Activated CD4-positive, alpha-beta T cell treated with anti-CD3 and anti-CD28 coated beads, Interleukin-2, amount 10 ng/mL, durations not matched to agents 24 days and 14 days (primary cell): ENCODE measurements at regions not wholly inside any gene's neighbourhood (a gene's known extent, or its start where the extent isn't known, plus 50 kb on each side); places are given as distances from the start of the nearest gene placed in this dataset.

Experiments used
- DNase-seq: peaks from one replicate; pipeline ENCODE4 v3.0.0; 2022
- H3K27ac Mint-ChIP-seq: one replicate; pipeline ENCODE4 v1.8.0; 2022; ENCODE audit warnings: mild to moderate bottlenecking, mixed read lengths
- H3K27me3 Mint-ChIP-seq: one replicate; pipeline ENCODE4 v1.8.0; 2022; ENCODE audit warnings: mixed read lengths
- H3K36me3 Mint-ChIP-seq: one replicate; pipeline ENCODE4 v1.8.0; 2022; ENCODE audit warnings: low read depth, mild to moderate bottlenecking, mixed read lengths
- H3K4me1 Mint-ChIP-seq: one replicate; pipeline ENCODE4 v1.8.0; 2021; ENCODE audit warnings: mixed read lengths
- H3K4me3 Mint-ChIP-seq: one replicate; pipeline ENCODE4 v1.8.0; 2022; ENCODE audit warnings: mild to moderate bottlenecking, moderate library complexity, mixed read lengths
- H3K9me3 Mint-ChIP-seq: one replicate; pipeline ENCODE4 v1.8.0; 2021; ENCODE audit warnings: mixed read lengths
- intact Hi-C: fragments of 100-400 bp; cut with micrococcal nuclease; formaldehyde crosslinking; loops from one replicate; pipeline ENCODE4 v1.15.1; 2023

DNA sequence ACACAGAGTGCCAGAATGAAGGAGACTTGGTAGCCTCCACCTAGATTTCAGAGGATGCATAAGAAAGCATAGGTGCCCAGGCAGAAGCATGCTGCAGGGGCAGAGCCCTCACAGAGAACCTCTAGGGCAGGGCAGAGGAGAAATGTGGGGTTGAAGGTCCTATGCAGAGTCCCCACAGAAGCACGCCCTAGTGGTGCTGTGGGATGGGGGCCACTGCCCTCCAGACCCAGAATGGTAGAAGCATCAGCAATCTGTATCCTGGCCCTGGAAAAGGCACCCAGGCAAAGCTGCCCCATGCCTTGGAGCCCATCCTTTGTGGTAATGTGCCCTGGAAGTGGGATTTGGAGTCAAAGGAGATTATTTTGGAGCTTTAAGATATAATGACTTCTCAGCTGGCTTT lies 992.9 kb upstream of the PABPC4L start:
- Mint-ChIP-seq H3K27ac (no peak overlapping the region), H3K36me3 (no peaks in the 10 kb centered on the region), H3K27me3 (no peaks in the 10 kb centered on the region), H3K9me3 (no peaks in the 10 kb centered on the region), H3K4me3 (no peak overlapping the region), H3K4me1 (no peaks in the 10 kb centered on the region)
- no peak for DNase-seq
- intact Hi-C loops, result no loop called here

DNA sequence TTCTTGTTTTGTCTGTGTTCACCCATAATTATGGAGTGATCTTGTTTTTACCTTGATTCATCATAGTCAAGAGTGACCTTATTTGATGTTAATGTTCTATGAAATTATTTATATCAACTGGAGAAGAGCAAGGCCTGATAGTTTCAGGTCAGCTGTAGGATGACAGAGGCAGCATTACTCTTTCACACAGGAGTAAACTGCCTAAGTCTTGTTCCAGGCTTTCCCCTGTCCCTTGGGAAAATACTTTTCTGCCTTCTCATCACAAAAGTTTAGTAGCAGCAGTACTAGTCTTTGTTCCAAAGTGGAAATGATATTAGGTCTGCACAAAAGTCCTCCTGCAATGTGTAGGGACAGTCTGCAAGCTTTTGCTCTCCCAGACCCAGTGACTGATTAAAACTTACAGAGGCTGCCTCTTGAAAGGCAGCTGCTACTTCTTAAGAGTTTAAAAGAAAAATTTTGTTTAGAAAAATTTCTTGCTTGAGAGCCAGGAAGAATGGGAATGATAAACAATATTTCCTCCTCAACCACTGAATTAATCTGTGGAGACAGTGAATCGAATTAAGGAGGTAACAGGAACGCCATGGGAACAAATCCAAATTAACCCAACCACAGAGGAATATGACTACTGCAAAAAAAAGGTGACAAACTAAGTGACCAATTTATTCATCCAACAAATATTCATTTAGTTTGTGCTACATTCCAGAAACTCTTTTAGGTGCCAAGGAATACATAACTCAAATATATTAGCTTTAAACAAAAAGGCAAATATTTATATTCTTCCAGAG lies 991.4 kb upstream of the PABPC4L start:
- Mint-ChIP-seq H3K4me1 (no peaks in the 10 kb centered on the region), H3K4me3 (no peak overlapping the region), H3K36me3 (no peaks in the 10 kb centered on the region), H3K27me3 (no peaks in the 10 kb centered on the region), H3K9me3 (no peaks in the 10 kb centered on the region), H3K27ac (no peak overlapping the region)
- DNase-seq, result no peak
- intact Hi-C loops, result no loop called here

DNA sequence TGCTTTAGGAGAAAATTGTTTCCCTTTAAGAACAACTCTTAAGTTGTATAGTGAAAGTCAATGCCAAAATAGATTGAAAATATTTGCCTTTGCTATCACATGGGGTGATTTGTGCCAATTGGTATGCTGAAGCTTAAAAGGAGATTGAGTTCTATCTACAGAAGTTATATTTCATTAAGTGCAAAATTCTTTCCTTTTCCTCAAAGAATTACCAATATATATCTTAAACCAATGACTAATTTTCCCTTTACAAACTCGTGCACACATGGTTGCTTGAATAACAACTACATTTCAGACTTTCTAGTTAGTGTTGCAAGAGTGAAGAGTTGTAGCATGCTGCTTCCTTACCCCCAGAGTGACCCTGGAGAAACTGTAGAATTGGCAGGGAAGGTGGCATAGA lies 990.0 kb upstream of the PABPC4L start:
- H3K4me1 Mint-ChIP-seq, result no peaks in the 10 kb centered on the region
- no peak overlapping the region for H3K27ac Mint-ChIP-seq
- no peak overlapping the region for H3K4me3 Mint-ChIP-seq
- intact Hi-C loops, result no loop called here
- no peak for DNase-seq
- H3K9me3 Mint-ChIP-seq, result no peaks in the 10 kb centered on the region
- no peaks in the 10 kb centered on the region for H3K27me3 Mint-ChIP-seq
- no peaks in the 10 kb centered on the region for H3K36me3 Mint-ChIP-seq

GRCh38 chr4:135186002-135186401 lies 984.4 kb upstream of the PABPC4L start:
- DNase-seq, result no peak
- Mint-ChIP-seq H3K4me1 (no peaks in the 10 kb centered on the region), H3K27ac (no peak overlapping the region), H3K9me3 (peaks cover 5% of the 10 kb centered on the region), H3K36me3 (no peaks in the 10 kb centered on the region), H3K4me3 (no peak overlapping the region), H3K27me3 (no peaks in the 10 kb centered on the region)
- intact Hi-C loops, result no loop called here

DNA sequence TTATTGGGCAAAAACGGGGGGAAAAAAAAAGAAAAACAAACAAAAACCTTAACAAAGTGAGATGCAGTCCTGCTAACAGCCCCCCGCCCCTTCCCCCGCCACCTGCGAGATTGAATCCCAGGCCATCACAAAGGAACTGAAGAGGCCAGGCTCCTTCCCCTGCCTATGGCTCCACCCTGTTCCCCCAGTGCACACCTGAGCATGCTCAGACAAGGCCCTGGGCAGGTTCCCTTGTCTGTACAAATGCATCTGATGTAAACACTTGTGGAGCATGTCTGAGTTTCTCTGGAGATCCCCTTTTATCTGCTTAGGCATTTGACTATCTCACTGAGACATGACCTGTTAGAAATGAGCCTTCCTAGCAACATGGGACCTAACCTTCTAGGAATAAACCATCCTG lies 983.7 kb upstream of the PABPC4L start:
- DNase-seq, result no peak
- Mint-ChIP-seq H3K4me3 (no peak overlapping the region), H3K36me3 (no peaks in the 10 kb centered on the region), H3K9me3 (peaks cover 5% of the 10 kb centered on the region), H3K27me3 (no peaks in the 10 kb centered on the region), H3K27ac (no peak overlapping the region), H3K4me1 (no peaks in the 10 kb centered on the region)
- intact Hi-C loops, result no loop called here

DNA sequence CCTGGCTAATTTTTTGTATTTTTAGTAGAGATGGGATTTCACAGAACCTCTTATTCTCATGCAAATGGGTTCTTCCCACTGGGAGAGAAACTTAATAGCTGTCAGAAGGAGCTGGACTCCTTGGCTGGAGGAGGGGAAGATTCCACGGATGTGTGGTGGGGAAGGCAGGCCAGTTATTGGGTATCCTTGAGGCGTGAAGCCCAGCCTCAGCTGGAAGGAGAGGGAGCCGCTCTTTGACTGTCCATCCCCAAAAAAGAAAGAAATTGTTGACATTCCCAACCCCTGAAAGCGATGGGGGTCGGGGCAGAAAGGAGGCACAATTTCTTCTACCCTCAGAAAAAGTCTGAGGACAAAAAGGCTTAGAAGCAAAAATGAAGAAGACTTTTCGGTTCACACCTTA lies 983.1 kb upstream of the PABPC4L start:
- Mint-ChIP-seq H3K27ac (no peak overlapping the region), H3K4me3 (no peak overlapping the region), H3K4me1 (no peaks in the 10 kb centered on the region), H3K27me3 (no peaks in the 10 kb centered on the region), H3K36me3 (no peaks in the 10 kb centered on the region), H3K9me3 (peaks cover 5% of the 10 kb centered on the region)
- DNase-seq, result no peak
- intact Hi-C loops, result no loop called here

GRCh38 chr4:135177321-135177720 lies 975.7 kb upstream of the PABPC4L start:
- no peaks in the 10 kb centered on the region for H3K27me3 Mint-ChIP-seq
- H3K9me3 Mint-ChIP-seq, result no peaks in the 10 kb centered on the region
- H3K4me3 Mint-ChIP-seq, result no peak overlapping the region
- H3K27ac Mint-ChIP-seq, result no peak overlapping the region
- no peaks in the 10 kb centered on the region for H3K4me1 Mint-ChIP-seq
- no peaks in the 10 kb centered on the region for H3K36me3 Mint-ChIP-seq
- no peak for DNase-seq
- intact Hi-C loops, result no loop called here

DNA sequence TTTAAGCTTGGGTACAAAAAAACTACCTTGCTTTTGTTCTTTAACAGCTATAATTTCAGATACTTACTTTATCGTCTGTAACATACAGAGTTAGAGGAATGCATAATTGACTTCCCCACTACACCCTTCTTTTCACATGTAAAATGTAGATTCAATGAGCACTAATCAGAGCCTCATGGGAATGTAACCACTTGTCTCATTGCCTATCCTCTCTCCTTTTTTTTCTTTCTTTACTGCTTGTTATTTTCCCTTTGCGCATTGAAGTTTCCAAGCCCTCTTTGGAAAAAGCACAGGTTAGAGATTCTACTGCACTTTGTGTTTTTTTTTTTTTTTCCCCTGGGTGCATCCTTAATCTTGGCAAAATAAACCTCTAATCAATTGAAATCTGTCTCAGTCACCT lies 965.1 kb upstream of the PABPC4L start:
- Mint-ChIP-seq H3K27me3 (no peaks in the 10 kb centered on the region), H3K4me3 (no peak overlapping the region), H3K27ac (no peak overlapping the region), H3K36me3 (no peaks in the 10 kb centered on the region), H3K9me3 (no peaks in the 10 kb centered on the region), H3K4me1 (no peaks in the 10 kb centered on the region)
- DNase-seq, result no peak
- intact Hi-C loops, result no loop called here

DNA sequence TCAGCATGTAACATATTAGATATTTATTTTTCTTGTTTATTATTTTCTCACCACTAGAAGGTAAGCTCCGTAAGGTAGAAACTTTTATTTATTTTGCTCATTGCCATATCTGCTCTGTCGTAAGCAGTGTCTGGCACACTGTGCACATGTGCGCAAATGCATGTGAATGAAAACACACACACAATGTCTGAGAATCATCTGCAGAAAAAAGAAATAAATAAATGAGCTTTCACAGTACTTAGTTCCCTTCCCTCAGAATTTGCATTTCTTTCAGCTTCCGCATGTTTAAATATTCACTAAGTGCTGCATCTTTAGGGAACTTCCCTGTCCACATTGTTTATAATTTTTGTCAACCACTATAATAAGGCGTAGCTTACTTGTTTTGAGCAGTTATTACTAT lies 963.0 kb upstream of the PABPC4L start:
- H3K9me3 Mint-ChIP-seq, result no peaks in the 10 kb centered on the region

DNA sequence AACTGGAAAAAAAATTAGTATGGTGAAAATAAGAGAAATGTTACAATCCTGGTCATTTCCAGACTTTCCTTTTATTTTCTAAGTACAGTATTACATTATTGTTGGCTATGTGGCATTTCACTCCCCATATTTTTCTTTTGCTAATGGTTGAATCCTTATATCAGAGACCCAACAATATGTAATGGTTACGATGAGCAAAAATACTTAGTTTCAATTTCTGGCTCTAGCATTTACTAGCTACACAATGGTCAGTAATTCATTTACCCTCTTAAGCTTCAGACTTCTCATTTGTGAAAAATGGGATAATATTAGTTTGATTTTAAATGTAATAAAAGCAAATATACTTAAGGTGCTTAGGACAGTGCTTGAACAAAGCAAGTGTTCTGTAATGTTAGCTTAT lies 942.9 kb upstream of the PABPC4L start:
- Mint-ChIP-seq H3K36me3 (no peaks in the 10 kb centered on the region), H3K27ac (no peak overlapping the region)

More for the DNA sequence above, 963.0 kb upstream of the PABPC4L start:
- DNase-seq, result no peak
- intact Hi-C loops, result no loop called here
- H3K36me3 Mint-ChIP-seq, result no peaks in the 10 kb centered on the region
- H3K4me3 Mint-ChIP-seq, result no peak overlapping the region
- no peaks in the 10 kb centered on the region for H3K4me1 Mint-ChIP-seq
- H3K27ac Mint-ChIP-seq, result no peak overlapping the region
- no peaks in the 10 kb centered on the region for H3K27me3 Mint-ChIP-seq

DNA sequence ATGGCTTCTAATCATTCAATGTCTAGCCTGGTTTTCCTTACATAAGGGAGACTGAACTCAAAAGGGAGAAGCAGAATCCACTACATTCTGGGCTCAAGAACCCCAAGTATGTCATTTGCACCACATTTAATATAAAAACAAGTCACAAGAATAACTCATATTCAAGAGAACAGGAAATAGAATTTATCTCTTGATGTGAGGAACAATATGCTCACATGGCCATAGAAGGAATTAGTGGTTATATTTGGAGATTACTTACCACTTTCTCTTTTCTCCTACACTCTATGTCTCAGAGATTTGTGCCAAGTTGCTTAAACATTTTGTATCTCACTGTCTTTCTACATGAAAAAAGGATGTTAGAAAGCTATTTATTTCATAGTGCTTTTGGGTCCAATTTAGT lies 922.6 kb upstream of the PABPC4L start:
- DNase-seq, result no peak
- no peak overlapping the region for H3K27ac Mint-ChIP-seq
- H3K27me3 Mint-ChIP-seq, result no peaks in the 10 kb centered on the region
- intact Hi-C loops, result no loop called here
- H3K36me3 Mint-ChIP-seq, result no peaks in the 10 kb centered on the region
- no peaks in the 10 kb centered on the region for H3K9me3 Mint-ChIP-seq
- no peak overlapping the region for H3K4me3 Mint-ChIP-seq
- H3K4me1 Mint-ChIP-seq, result no peaks in the 10 kb centered on the region

More for the DNA sequence above, 942.9 kb upstream of the PABPC4L start:
- H3K4me3 Mint-ChIP-seq, result no peak overlapping the region
- no peaks in the 10 kb centered on the region for H3K4me1 Mint-ChIP-seq
- intact Hi-C loops, result no loop called here
- DNase-seq, result no peak
- no peaks in the 10 kb centered on the region for H3K27me3 Mint-ChIP-seq
- H3K9me3 Mint-ChIP-seq, result no peaks in the 10 kb centered on the region

DNA sequence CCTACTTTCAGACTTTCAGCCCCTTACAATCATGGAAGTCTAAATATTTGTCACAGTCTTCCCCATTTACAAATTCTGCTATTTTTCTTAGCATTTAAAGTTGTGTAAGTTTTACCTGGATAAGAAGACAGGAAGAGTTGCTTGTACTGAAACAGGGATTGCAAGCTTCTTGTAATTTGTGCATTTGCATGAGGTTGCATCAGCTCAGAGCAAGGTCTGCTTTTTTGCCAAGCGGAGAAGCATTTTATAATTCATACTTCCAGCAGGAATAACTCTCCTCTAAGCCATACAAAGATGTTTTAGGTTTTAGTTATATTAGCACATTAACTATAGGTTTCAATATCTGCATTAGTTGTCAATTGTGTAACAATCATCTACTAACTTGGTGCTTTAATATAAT lies 922.0 kb upstream of the PABPC4L start:
- DNase-seq, result no peak
- Mint-ChIP-seq H3K27ac (no peak overlapping the region), H3K9me3 (no peaks in the 10 kb centered on the region), H3K4me1 (no peaks in the 10 kb centered on the region), H3K4me3 (no peak overlapping the region), H3K36me3 (no peaks in the 10 kb centered on the region), H3K27me3 (no peaks in the 10 kb centered on the region)
- intact Hi-C loops, result no loop called here

DNA sequence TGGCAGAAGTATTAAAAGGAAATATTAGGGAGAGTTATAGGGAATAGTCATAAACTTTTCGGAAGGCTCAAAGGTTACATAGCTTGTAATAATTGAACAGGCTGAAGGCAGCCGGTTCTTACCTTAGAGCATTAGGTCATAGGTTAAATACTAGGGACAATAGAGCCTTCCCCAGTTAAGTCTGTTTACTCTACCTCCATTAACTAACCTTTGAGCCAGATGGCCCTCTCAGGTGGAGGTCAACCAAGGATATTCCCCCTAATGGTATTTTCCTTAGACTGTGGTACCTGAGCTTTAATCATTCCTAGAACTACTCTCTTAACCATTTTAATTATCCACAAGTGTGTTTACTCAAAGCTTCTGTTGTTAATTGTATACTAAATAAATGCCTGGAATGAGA lies 920.9 kb upstream of the PABPC4L start:
- no peak overlapping the region for H3K27ac Mint-ChIP-seq
- no peaks in the 10 kb centered on the region for H3K36me3 Mint-ChIP-seq
- DNase-seq, result no peak
- no peaks in the 10 kb centered on the region for H3K4me1 Mint-ChIP-seq
- intact Hi-C loops, result no loop called here
- no peaks in the 10 kb centered on the region for H3K9me3 Mint-ChIP-seq
- H3K4me3 Mint-ChIP-seq, result no peak overlapping the region
- no peaks in the 10 kb centered on the region for H3K27me3 Mint-ChIP-seq

DNA sequence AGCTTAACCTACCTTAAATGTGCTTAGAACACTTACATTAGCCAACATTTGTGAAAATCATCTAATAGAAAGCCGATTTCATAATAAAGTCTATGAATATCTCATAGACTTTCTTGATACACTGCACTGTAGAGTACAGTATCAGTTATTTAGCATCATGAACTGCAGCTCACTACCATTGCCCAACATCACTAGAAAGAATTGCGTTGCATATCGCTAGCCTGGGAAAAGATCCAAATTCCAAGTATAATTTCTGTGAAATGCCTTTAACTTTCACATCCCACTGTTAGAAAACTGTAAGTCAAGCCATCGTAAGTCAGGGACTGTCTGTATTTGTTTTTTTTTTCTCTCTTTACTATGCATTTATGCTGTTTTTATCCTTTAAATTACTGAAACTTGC lies 918.6 kb upstream of the PABPC4L start:
- no peaks in the 10 kb centered on the region for H3K27me3 Mint-ChIP-seq
- no peak overlapping the region for H3K4me3 Mint-ChIP-seq
- no peak overlapping the region for H3K27ac Mint-ChIP-seq
- no peaks in the 10 kb centered on the region for H3K4me1 Mint-ChIP-seq
- no peak for DNase-seq
- intact Hi-C loops, result no loop called here
- no peaks in the 10 kb centered on the region for H3K9me3 Mint-ChIP-seq
- H3K36me3 Mint-ChIP-seq, result no peaks in the 10 kb centered on the region

DNA sequence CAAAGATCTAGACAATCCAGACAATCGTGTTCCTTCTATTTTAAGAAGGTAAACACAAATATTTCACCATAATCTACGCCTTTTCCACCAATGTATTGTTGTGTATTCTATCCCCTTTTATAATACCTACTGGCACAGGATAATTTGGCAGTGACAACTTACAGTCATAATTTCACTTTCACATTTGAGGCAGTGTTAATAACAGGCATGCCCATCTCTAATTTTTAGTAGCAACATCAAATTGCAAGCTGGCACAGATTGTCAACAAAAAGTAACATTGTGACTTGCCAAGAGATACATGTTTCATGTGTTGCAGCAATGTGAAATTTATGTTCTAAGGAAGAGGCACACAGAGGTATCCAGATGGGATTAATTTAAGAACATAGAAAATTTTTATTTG lies 912.5 kb upstream of the PABPC4L start:
- H3K27ac Mint-ChIP-seq, result no peak overlapping the region
- H3K4me3 Mint-ChIP-seq, result no peak overlapping the region
- no peaks in the 10 kb centered on the region for H3K36me3 Mint-ChIP-seq
- H3K9me3 Mint-ChIP-seq, result peaks cover 4% of the 10 kb centered on the region
- intact Hi-C loops, result no loop called here
- H3K4me1 Mint-ChIP-seq, result no peaks in the 10 kb centered on the region
- H3K27me3 Mint-ChIP-seq, result no peaks in the 10 kb centered on the region
- no peak for DNase-seq
